Left lung (tissue), 4 donors: ENCODE measurements at regions not wholly inside any gene's neighbourhood (a gene's known extent, or its start where the extent isn't known, plus 50 kb on each side); places are given as distances from the start of the nearest gene placed in this dataset.
"Not testable (repeated sequence)": the region's sequence is repeated elsewhere in the genome, so short reads cannot be mapped to it uniquely, and the experiment has no call there.

ENCODE experiments used
- ATAC-seq: fragments of 200-7000 bp; cut with Tn5 transposase; one replicate; pipeline ENCODE4 v1.9.1; 2020; ENCODE audit warnings: moderate library complexity
- DNase-seq, 4 donors: peaks; one replicate each; pipeline ENCODE4 v3.0.0-alpha.2; 2013 to 2020
- H3K27ac ChIP-seq, 2 donors: fragments of 200-600 bp; sonication (generic) in 1 of 2; one replicate each; pipeline versions ENCODE4 v1.5.0 to v1.8.0; 2020 to 2021
- H3K27me3 ChIP-seq, 2 donors: fragments of 200-600 bp; sonication (generic) in 1 of 2; one replicate each; pipeline versions ENCODE4 v1.5.0 to v1.8.0; 2020 to 2021
- H3K36me3 ChIP-seq, 2 donors: fragments of 200-600 bp; sonication (generic) in 1 of 2; one replicate each; pipeline versions ENCODE4 v1.5.0 to v1.8.0; 2020 to 2021
- H3K4me1 ChIP-seq, 2 donors: fragments of 200-600 bp; one replicate each; pipeline ENCODE4 v1.8.0; 2021
- H3K4me3 ChIP-seq, 2 donors: fragments of 200-600 bp; sonication (generic) in 1 of 2; one replicate each; pipeline versions ENCODE4 v1.5.0 to v1.8.0; 2020 to 2021; ENCODE audit warnings: mild to moderate bottlenecking in 1 of 2
- H3K9me3 ChIP-seq, 2 donors: fragments of 200-600 bp; sonication (generic) in 1 of 2; one replicate each; pipeline versions ENCODE4 v1.5.0 to v1.8.0; 2020 to 2021
- CTCF ChIP-seq, 2 donors: fragments of 200-600 bp; sonication (generic) in 1 of 2; IDR thresholded peaks; one replicate each; pipeline versions ENCODE4 v1.5.0 to v1.8.0; 2021; ENCODE audit warnings: antibody characterized with exemption in 2 of 2
- intact Hi-C, 2 donors: fragments of 100-400 bp; cut with DNase I; formaldehyde crosslinking; loops; one replicate each; pipeline versions ENCODE4 v1.11.2 to v1.14.2; 2022
- donor health status: DM: no; HTN: yes; CAD: no.
- donor health status: DM: no; HTN: no; CAD: no.

- no peak for DNase-seq
- intact Hi-C loops: no loop called here
- no peaks in the 10 kb centered on the region for H3K9me3 ChIP-seq
- no peak for ATAC-seq
- H3K36me3 ChIP-seq: no peaks in the 10 kb centered on the region
- H3K27ac ChIP-seq: no peak overlapping the region
- no peak for TF ChIP-seq CTCF (IDR thresholded peaks at IDR 0.05)
- H3K4me1 ChIP-seq: no peaks in the 10 kb centered on the region
- peaks cover 0 to 21% of the 10 kb centered on the region in 2 donors for H3K27me3 ChIP-seq
- H3K4me3 ChIP-seq: no peak overlapping the region
These were observed 123.9 kb downstream of the RRAGC start for GRCh38 chr1:38735651-38736161.

GRCh38 chr1:38733761-38734160, 125.8 kb downstream of the RRAGC start:
- peaks cover 0 to 39% of the 10 kb centered on the region in 2 donors for H3K27me3 ChIP-seq
- ATAC-seq: no peak
- no peaks in the 10 kb centered on the region for H3K9me3 ChIP-seq
- no peak for DNase-seq
- no peak overlapping the region for H3K27ac ChIP-seq
- intact Hi-C loops: no loop called here
- H3K4me3 ChIP-seq: no peak overlapping the region
- no peaks in the 10 kb centered on the region for H3K36me3 ChIP-seq
- no peaks in the 10 kb centered on the region for H3K4me1 ChIP-seq
- TF ChIP-seq CTCF (IDR thresholded peaks at IDR 0.05): no peak

- H3K36me3 ChIP-seq: no peaks in the 10 kb centered on the region
- intact Hi-C loops: no loop called here
- H3K27me3 ChIP-seq: peaks cover 0 to 65% of the 10 kb centered on the region in 2 donors
- no peak for ATAC-seq
- no peak for TF ChIP-seq CTCF (IDR thresholded peaks at IDR 0.05)
- H3K4me3 ChIP-seq: no peak overlapping the region
- H3K9me3 ChIP-seq: no peaks in the 10 kb centered on the region
- H3K27ac ChIP-seq: no peak overlapping the region
- no peaks in the 10 kb centered on the region for H3K4me1 ChIP-seq
- DNase-seq: no peak
These were observed 128.8 kb downstream of the RRAGC start for GRCh38 chr1:38730511-38731397.

GRCh38 chr1:38728585-38728908, 131.0 kb downstream of the RRAGC start:
- Histone ChIP-seq H3K27ac (no peak overlapping the region), H3K4me1 (no peaks in the 10 kb centered on the region), H3K27me3 (peaks cover 0 to 60% of the 10 kb centered on the region in 2 donors), H3K4me3 (no peak overlapping the region), H3K9me3 (no peaks in the 10 kb centered on the region), H3K36me3 (no peaks in the 10 kb centered on the region)
- ATAC-seq (no peak), DNase-seq (no peak)
- TF ChIP-seq CTCF (IDR thresholded peaks at IDR 0.05): no peak
- intact Hi-C loops: no loop called here

- Histone ChIP-seq H3K9me3 (no peaks in the 10 kb centered on the region), H3K36me3 (no peaks in the 10 kb centered on the region), H3K4me3 (no peak overlapping the region), H3K27ac (no peak overlapping the region), H3K4me1 (no peaks in the 10 kb centered on the region), H3K27me3 (peaks cover 0 to 58% of the 10 kb centered on the region in 2 donors)
- no peak for TF ChIP-seq CTCF (IDR thresholded peaks at IDR 0.05)
- intact Hi-C loops: no loop called here
- DNase-seq: peak in 3 of 4 donors; percentile 34 to 89 (median 73)
- peak; percentile 59 for ATAC-seq
These were observed 131.6 kb downstream of the RRAGC start for GRCh38 chr1:38727684-38728584.

GRCh38 chr1:38725321-38725961, 134.1 kb downstream of the RRAGC start:
- H3K4me3 ChIP-seq, ATAC-seq, DNase-seq, H3K4me1 ChIP-seq, H3K36me3 ChIP-seq, intact Hi-C loops, H3K27ac ChIP-seq, H3K9me3 ChIP-seq: not testable (repeated sequence)
- peaks cover 0 to 49% of the 10 kb centered on the region in 2 donors for H3K27me3 ChIP-seq
